Activated naive CD8-positive, alpha-beta T cell treated with anti-CD3 and anti-CD28 coated beads, Interleukin-2, amount 50 U/mL, for 24 hours (primary cell): ENCODE measurements at regions not wholly inside any gene's neighbourhood (a gene's known extent, or its start where the extent isn't known, plus 50 kb on each side); places are given as distances from the start of the nearest gene placed in this dataset.

Experiments used
- ATAC-seq: fragments of 150-1000 bp; cut with Tn5 transposase; one replicate; pipeline ENCODE4 v1.10.0; 2021
- DNase-seq: peaks from one replicate; pipeline ENCODE4 v3.0.0; 2021
- H3K27ac Mint-ChIP-seq: one replicate; pipeline ENCODE4 v1.8.0; 2021; ENCODE audit warnings: mild to moderate bottlenecking, mixed read lengths
- H3K27me3 Mint-ChIP-seq: one replicate; pipeline ENCODE4 v1.8.0; 2021; ENCODE audit warnings: mixed read lengths
- H3K36me3 Mint-ChIP-seq: one replicate; pipeline ENCODE4 v1.8.0; 2021; ENCODE audit warnings: low read depth, mixed read lengths
- H3K4me1 Mint-ChIP-seq: one replicate; pipeline ENCODE4 v1.8.0; 2021; ENCODE audit warnings: mixed read lengths
- H3K4me3 Mint-ChIP-seq: one replicate; pipeline ENCODE4 v1.8.0; 2021; ENCODE audit warnings: mild to moderate bottlenecking, moderate library complexity, mixed read lengths
- H3K9me3 Mint-ChIP-seq: one replicate; pipeline ENCODE4 v1.8.0; 2021; ENCODE audit warnings: mixed read lengths

DNA sequence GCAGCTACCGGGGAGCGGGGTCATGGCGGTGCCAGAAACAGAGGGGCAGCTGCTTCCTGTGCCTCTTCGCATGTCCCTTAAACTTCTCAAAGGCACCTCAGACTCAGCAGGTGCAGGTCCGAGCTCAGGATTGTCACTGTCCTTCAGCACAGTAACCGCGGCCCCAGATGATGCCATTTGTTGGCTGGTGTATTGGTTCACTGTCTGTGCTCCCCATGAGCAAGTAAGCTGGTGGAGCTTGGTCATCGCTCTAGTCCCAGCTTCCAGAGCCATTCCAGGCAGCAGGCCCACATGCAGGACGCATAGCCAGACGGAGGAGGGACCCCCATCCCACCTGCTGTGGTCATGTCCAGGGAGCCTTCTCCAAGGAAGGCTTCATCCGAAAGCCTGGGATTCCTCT, 154.0 kb upstream of the AJAP1 start:
- Mint-ChIP-seq H3K27me3 (peaks cover 9% of the 10 kb centered on the region), H3K36me3 (no peaks in the 10 kb centered on the region), H3K4me3 (no peak overlapping the region), H3K4me1 (no peaks in the 10 kb centered on the region), H3K9me3 (no peaks in the 10 kb centered on the region), H3K27ac (no peak overlapping the region)
- ATAC-seq (no peak), DNase-seq (no peak)

DNA sequence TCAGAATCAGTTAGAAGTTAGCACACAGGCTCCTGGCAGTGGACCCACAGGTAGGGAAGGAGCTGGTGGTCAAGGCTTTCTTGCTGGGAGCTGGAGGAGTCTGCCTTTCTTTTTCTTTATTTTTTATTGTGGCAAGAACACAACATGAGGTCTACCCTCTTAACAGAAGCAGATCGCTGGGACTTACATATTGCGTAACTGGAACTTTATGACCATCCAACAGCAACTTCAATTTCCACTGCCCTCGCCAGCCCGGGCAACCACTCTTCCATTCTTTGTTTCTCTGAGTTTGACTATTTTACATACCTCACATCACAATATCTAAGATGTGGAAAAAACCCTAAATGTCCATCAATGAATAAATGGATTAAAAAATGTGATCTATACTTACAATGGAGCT, 147.8 kb upstream of the AJAP1 start:
- no peaks in the 10 kb centered on the region for H3K9me3 Mint-ChIP-seq

DNA sequence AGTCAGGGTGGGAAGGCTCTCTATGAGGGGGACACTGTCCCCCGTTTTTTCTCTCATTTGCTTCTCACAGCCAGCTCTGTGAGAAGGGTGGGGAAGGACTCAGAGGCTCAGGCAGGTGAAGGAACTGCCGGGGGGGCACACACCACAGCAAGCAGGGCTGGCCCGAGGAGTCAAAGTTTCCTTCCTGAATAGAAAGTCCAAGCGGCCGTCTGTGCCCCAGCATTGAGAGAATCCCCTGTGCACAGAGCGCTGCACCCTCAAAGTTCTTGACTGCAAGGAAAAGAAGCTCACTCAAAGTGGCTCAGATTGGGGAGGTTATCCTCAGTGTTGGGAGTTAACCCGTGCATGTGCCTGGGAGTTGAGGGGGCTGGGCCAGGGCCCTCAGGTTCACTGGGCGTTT, 145.2 kb upstream of the AJAP1 start:
- Mint-ChIP-seq H3K27me3 (peaks cover 17% of the 10 kb centered on the region), H3K27ac (no peak overlapping the region), H3K4me3 (no peak overlapping the region), H3K4me1 (peaks cover 2% of the 10 kb centered on the region), H3K36me3 (no peaks in the 10 kb centered on the region), H3K9me3 (no peaks in the 10 kb centered on the region)
- DNase-seq (no peak), ATAC-seq (no peak)

More for the DNA sequence above, 147.8 kb upstream of the AJAP1 start:
- Mint-ChIP-seq H3K36me3 (no peaks in the 10 kb centered on the region), H3K27me3 (peaks cover 21% of the 10 kb centered on the region), H3K4me1 (peaks cover 2% of the 10 kb centered on the region), H3K4me3 (no peak overlapping the region), H3K27ac (no peak overlapping the region)
- ATAC-seq (no peak), DNase-seq (no peak)

DNA sequence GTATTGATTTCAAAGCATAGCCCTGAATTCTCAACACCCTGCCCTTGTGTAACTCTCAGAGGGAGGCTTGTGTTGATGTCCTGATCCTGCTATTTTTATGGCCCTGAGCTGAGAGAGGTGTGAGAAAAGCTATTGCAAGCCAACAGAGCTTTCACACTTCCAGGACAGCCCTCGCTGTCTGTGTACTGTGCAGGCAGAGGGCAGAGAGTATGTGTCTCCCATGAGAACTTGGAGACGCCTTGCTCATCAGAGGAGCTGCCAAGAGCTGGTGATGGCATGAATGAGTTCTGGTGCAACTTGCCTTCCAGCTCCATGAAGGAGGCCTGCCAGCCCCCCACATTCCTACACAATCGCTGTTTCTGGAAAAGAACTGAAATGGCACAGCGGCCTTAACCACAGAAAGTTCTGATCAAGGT, 144.1 kb upstream of the AJAP1 start:
- ATAC-seq (no peak), DNase-seq (no peak)
- peaks cover 23% of the 10 kb centered on the region for H3K27me3 Mint-ChIP-seq
- no peaks in the 10 kb centered on the region for H3K36me3 Mint-ChIP-seq
- H3K4me1 Mint-ChIP-seq = peaks cover 2% of the 10 kb centered on the region
- H3K4me3 Mint-ChIP-seq = no peak overlapping the region
- H3K27ac Mint-ChIP-seq = no peak overlapping the region
- H3K9me3 Mint-ChIP-seq = no peaks in the 10 kb centered on the region

DNA sequence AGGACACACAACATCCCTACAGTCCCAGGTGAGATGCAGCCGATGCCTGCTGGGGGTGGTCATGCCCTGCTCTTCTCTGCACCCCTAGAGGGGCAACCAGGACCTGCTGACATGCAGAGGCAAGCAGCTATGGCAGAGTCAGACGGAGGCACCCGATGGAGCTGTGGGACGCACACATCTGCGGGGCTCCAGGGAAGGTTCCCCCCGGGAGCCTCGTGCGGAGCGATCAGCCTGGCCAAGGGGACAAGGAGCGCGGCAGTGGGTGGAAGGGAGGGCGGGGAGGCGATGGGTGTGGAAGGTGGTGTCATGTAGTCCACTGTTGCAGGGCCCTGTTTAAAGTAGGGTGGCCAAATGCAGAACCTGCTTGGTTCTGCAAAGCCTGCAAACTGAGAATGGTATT, 143.0 kb upstream of the AJAP1 start:
- Mint-ChIP-seq H3K36me3 (no peaks in the 10 kb centered on the region), H3K27ac (no peak overlapping the region), H3K4me3 (no peak overlapping the region), H3K4me1 (peaks cover 2% of the 10 kb centered on the region), H3K27me3 (peaks cover 23% of the 10 kb centered on the region), H3K9me3 (no peaks in the 10 kb centered on the region)
- no peak for DNase-seq
- ATAC-seq = no peak

DNA sequence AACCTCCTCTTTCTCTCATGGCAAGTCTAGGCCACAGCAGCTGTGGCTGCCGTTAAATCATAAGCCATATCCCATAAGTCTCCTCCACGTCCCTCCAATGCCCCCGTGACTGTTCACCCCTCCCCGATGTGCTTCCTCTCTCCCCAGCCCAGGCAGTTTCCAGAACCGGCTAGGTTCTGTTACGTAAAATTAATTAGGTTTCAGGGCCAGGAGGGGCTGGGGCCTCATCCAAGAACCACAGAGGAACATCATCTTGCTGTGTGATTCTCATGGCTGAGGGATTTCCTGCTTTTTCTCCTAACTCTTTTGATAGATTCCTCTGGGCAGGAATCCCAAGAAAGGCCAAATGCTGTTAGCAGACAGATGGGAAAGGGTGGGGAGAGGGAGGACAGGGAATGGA, 141.8 kb upstream of the AJAP1 start:
- Mint-ChIP-seq H3K9me3 (no peaks in the 10 kb centered on the region), H3K27ac (no peak overlapping the region), H3K27me3 (peaks cover 23% of the 10 kb centered on the region), H3K4me1 (peaks cover 2% of the 10 kb centered on the region), H3K4me3 (no peak overlapping the region), H3K36me3 (no peaks in the 10 kb centered on the region)
- ATAC-seq (no peak), DNase-seq (no peak)

DNA sequence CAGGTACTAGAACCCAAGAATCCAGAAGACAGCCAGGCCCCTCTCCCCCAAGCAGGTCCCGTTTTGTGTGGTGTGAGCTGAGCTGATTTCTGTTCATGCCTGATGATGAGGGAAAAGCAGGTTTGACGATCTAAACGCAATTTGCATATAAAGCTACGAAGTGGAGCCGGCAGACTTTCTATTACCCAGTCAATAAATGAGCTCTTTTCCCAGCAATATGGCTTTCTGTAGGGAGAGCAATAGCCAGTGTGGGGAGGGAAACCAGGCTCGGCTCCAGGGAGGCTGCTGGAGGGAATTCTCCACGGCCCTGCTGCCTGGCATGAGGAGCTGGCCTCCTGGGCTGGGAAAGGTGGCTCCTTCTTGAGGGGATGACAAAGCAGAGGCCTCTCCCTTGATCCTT, 140.7 kb upstream of the AJAP1 start:
- Mint-ChIP-seq H3K27me3 (peaks cover 21% of the 10 kb centered on the region), H3K36me3 (no peaks in the 10 kb centered on the region), H3K4me3 (no peak overlapping the region), H3K9me3 (no peaks in the 10 kb centered on the region), H3K4me1 (peaks cover 2% of the 10 kb centered on the region), H3K27ac (no peak overlapping the region)
- no peak for ATAC-seq
- DNase-seq = no peak

DNA sequence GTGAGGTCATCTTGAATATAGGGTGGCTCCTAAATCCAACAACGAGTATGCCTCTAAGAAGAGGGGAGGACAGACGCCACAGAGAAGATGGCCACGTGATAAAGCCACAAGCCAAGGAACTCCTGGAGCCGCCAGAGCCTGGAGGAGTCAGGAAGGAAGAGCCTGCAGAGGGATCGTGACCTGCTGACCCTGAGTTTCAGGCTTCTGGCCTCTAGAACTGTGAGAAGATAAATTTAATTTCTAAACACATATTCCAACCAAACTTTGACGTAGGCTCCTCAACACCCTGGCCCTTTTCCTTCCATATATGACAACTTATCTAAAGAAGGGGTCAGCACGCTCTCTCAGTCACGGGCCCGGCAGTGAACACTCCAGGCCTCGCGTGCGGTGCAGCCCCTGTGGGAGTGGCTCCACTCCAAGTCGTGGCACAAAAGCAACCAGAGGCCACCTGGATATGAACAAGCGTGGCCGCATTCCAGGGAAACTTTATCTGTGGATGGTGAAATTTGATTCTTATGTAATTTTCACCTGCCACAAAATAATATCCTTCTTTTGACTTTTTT, 138.6 kb upstream of the AJAP1 start:
- Mint-ChIP-seq H3K36me3 (no peaks in the 10 kb centered on the region), H3K9me3 (no peaks in the 10 kb centered on the region), H3K27ac (no peak overlapping the region), H3K4me3 (no peak overlapping the region), H3K4me1 (no peaks in the 10 kb centered on the region), H3K27me3 (peaks cover 14% of the 10 kb centered on the region)
- no peak for DNase-seq
- ATAC-seq = no peak

DNA sequence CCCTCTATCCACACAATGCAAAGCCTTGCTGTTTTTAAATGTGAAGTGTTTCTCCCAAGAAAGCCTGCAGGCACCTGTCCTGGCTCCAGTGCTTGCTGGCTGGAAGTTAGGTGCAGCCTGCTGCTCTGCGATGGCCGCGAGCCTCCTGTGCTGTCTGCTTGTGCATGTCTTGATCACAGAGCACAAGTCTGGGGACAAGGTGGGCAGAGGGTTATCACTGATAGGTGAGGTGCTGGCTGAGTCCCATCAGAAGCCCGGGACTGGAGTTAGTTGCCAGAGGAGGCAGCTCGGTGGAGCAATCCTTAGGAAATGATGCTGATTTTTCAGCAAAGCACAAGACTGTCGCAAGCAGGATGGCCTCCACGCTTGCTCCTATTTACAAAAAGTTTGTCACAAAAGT, 137.8 kb upstream of the AJAP1 start:
- Mint-ChIP-seq H3K4me1 (no peaks in the 10 kb centered on the region), H3K27me3 (peaks cover 9% of the 10 kb centered on the region), H3K27ac (no peak overlapping the region), H3K9me3 (no peaks in the 10 kb centered on the region), H3K36me3 (no peaks in the 10 kb centered on the region), H3K4me3 (no peak overlapping the region)
- ATAC-seq (no peak), DNase-seq (no peak)

DNA sequence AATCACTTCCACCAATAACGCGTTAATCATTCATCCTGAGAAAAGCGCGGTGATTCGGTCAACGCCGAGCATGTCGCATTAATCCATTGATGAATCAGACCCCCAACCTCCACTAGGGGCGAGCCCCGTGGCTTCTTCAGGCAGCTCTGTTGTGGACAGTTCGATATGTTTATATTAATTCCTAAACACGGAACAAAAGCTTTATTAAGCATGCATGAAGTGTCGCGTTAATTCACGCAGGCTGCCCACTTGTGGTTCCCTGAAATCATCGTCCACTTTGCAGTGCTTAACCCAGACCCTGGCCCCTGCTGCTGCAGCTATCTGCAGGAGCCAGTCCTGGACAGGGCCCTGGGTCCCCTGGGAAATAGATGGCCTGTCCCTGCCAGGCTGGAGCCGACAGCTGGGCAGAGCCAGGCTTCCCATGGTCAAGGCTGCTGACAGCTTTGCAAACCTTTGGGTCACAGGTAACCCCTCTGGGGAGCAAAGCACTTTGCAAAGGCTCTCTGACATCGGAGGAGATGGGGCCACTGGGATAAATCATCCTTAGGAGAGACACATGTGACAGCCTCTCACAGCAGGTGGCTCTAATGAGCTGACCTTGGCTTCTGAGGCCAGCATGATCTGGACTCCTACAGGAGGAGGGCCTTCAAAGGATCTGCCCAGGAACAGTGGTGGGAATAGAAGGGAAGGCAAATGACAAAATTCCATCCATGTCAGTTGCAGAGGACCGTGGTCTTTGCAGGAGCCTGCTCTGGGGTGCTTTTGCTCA, 137.0 kb upstream of the AJAP1 start:
- Mint-ChIP-seq H3K27me3 (peaks cover 9% of the 10 kb centered on the region), H3K36me3 (no peaks in the 10 kb centered on the region), H3K9me3 (no peaks in the 10 kb centered on the region), H3K4me3 (no peak overlapping the region), H3K27ac (no peak overlapping the region), H3K4me1 (no peaks in the 10 kb centered on the region)
- no peak for ATAC-seq
- DNase-seq = no peak

DNA sequence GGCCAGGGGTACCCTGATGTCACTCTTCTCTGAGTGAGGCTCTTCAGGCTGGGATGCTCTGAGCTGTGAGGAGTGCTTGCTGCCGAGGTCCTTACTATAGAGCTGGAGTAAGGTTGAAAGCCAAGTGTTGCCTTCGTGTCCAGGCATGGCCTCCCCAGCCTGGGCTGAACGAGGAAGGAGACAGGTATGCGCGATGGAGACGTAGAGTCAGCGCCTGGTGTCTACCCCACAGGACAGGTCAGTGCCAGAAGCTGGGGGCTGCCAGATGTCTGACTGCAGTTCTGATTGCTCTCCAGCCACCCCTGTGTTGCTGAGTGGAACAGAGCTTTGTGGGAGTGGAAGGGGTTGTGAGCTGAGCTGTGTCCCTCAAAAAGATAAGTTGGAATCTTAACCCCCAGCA, 135.8 kb upstream of the AJAP1 start:
- DNase-seq (no peak), ATAC-seq (no peak)
- H3K36me3 Mint-ChIP-seq = no peaks in the 10 kb centered on the region
- no peaks in the 10 kb centered on the region for H3K9me3 Mint-ChIP-seq
- no peak overlapping the region for H3K27ac Mint-ChIP-seq
- H3K27me3 Mint-ChIP-seq = peaks cover 9% of the 10 kb centered on the region
- H3K4me3 Mint-ChIP-seq = no peak overlapping the region
- H3K4me1 Mint-ChIP-seq = no peaks in the 10 kb centered on the region

DNA sequence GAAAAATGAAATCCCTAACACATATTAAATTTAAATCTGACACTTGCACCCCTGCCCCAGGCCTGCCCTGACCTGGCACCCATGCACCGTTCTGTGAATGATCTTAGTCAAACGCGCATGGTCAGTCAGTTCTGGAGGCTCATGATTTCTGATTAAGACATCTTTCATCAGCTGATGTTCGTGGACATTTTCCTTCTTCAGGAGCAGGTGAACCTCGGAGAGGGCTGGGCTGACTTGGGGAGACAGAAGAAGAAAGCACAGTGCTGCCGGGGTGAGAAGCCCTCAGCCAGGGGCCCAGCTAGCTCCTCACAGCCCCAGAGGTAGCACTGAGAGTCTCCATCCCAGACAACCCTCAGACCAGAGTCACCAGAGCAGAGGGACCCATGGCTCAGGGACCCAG, 134.5 kb upstream of the AJAP1 start:
- no peak for DNase-seq

DNA sequence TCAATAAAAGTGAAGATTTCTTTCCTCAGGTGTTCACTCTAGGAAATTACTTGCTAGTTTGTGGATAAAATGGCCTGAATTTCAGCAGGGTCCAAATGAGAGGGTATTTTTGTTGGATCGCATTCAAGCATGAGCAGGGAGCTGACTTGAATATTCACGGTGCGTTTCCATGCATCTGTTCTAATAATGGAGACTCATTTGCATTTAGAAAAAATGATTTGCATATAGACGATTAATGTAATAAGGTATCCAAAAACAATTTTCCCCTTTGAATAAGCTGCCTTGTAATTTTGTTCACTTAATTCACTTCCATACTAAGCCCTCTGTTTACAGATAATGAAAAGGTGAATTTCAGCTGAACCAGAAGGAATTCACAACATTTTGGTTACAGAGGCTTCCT, 130.9 kb upstream of the AJAP1 start:
- H3K9me3 Mint-ChIP-seq = no peaks in the 10 kb centered on the region
- H3K4me1 Mint-ChIP-seq = no peaks in the 10 kb centered on the region
- H3K4me3 Mint-ChIP-seq = no peak overlapping the region
- no peak for ATAC-seq
- no peak for DNase-seq
- no peaks in the 10 kb centered on the region for H3K36me3 Mint-ChIP-seq
- H3K27me3 Mint-ChIP-seq = peaks cover 2% of the 10 kb centered on the region
- no peak overlapping the region for H3K27ac Mint-ChIP-seq

More for the DNA sequence above, 134.5 kb upstream of the AJAP1 start:
- Mint-ChIP-seq H3K9me3 (no peaks in the 10 kb centered on the region), H3K27ac (no peak overlapping the region), H3K36me3 (no peaks in the 10 kb centered on the region), H3K4me3 (no peak overlapping the region), H3K4me1 (no peaks in the 10 kb centered on the region), H3K27me3 (peaks cover 2% of the 10 kb centered on the region)
- ATAC-seq = no peak

DNA sequence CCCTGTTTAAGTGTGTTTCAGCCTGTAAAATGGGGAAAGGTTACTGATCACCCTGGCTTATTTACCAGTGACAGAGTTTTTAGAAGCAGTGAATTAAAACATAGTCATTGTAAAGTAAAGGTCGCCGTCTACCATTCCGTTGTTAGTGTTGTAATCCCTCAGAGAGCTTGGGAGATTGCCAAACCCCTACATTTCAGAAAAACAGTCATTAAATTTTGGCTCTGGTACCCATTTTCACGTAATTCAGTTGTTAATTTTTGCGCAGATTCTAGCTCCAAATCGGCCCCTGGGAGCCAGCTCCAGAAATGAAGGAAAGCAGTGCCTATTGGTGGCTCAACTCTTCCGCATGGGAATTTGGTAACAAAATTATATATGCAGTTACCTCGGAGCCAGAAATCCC, 127.7 kb upstream of the AJAP1 start:
- Mint-ChIP-seq H3K27ac (no peak overlapping the region), H3K4me3 (no peak overlapping the region)
- no peak for ATAC-seq

DNA sequence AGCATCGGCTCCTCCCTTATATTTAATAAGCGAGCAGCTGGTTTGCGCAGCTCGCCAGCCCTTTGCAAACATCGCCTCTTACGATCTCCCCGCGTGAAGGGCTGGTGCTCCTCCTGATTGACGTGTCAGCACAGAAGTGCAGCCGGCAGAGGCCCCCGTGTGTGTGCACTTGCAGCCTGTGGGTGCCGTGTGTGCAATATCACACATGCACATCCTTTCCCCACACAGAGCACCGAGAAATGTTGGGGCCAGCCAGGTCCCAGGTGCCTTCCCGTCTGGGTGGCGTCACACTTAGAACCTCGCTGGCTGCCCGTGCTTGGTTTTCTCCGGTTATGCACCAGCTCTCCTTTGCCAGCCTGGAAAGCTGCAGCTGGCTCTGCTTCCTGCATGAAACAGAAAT, 126.6 kb upstream of the AJAP1 start:
- H3K36me3 Mint-ChIP-seq = no peaks in the 10 kb centered on the region
- H3K27me3 Mint-ChIP-seq = peaks cover 3% of the 10 kb centered on the region
- no peak overlapping the region for H3K27ac Mint-ChIP-seq
- H3K4me3 Mint-ChIP-seq = no peak overlapping the region
- H3K9me3 Mint-ChIP-seq = no peaks in the 10 kb centered on the region
- no peaks in the 10 kb centered on the region for H3K4me1 Mint-ChIP-seq
- DNase-seq (no peak), ATAC-seq (no peak)

More for the DNA sequence above, 127.7 kb upstream of the AJAP1 start:
- no peaks in the 10 kb centered on the region for H3K36me3 Mint-ChIP-seq
- no peaks in the 10 kb centered on the region for H3K9me3 Mint-ChIP-seq
- peaks cover 5% of the 10 kb centered on the region for H3K27me3 Mint-ChIP-seq
- no peak for DNase-seq
- no peaks in the 10 kb centered on the region for H3K4me1 Mint-ChIP-seq
